Colonic mucosa (tissue), 4 donors: ENCODE measurements at regions not wholly inside any gene's neighbourhood (a gene's known extent, or its start where the extent isn't known, plus 50 kb on each side); places are given as distances from the start of the nearest gene placed in this dataset.
"Not testable (repeated sequence)": the region's sequence is repeated elsewhere in the genome, so short reads cannot be mapped to it uniquely, and the experiment has no call there.

Experiments
- DNase-seq: peaks from one replicate; pipeline ENCODE4 v3.0.0-alpha.2; 2020
- H3K27ac ChIP-seq: fragments of 200-600 bp; one replicate; pipeline ENCODE4 v1.8.0; 2021
- H3K27me3 ChIP-seq: fragments of 200-600 bp; one replicate; pipeline ENCODE4 v1.8.0; 2021
- H3K36me3 ChIP-seq: fragments of 200-600 bp; one replicate; pipeline ENCODE4 v1.8.0; 2021
- H3K4me1 ChIP-seq: fragments of 200-600 bp; one replicate; pipeline ENCODE4 v1.8.0; 2021; ENCODE audit warnings: mild to moderate bottlenecking
- H3K4me3 ChIP-seq: fragments of 200-600 bp; one replicate; pipeline ENCODE4 v1.8.0; 2021
- H3K9ac ChIP-seq, 2 donors: one replicate each; pipeline ENCODE4 v1.7.0; 2013; ENCODE audit warnings: control low read depth in 2 of 2, low read depth in 2 of 2, low read length in 2 of 2
- H3K9me3 ChIP-seq: fragments of 200-600 bp; one replicate; pipeline ENCODE4 v1.8.0; 2021
- CTCF ChIP-seq: fragments of 200-600 bp; IDR thresholded peaks from one replicate; pipeline ENCODE4 v1.8.0; 2022; ENCODE audit warnings: antibody characterized with exemption, mild to moderate bottlenecking
- intact Hi-C: fragments of 100-400 bp; cut with DNase I; formaldehyde crosslinking; loops from one replicate; pipeline ENCODE4 v1.14.1; 2022
- donor health status: healthy.
- donor health status: DM: no; HTN: no; CAD: no.
- donor health status: DM: no; HTN: no; CAD: no.

- Histone ChIP-seq H3K9ac (no peak overlapping the region), H3K4me3 (no peak overlapping the region), H3K27me3 (no peaks in the 10 kb centered on the region), H3K27ac (no peak overlapping the region), H3K36me3 (no peaks in the 10 kb centered on the region), H3K4me1 (no peaks in the 10 kb centered on the region), H3K9me3 (no peaks in the 10 kb centered on the region)
- intact Hi-C loops: no loop called here
- DNase-seq: peak; percentile 24
- TF ChIP-seq CTCF: no peak
These were observed 515.7 kb upstream of the ATXN7L3B start for GRCh38 chr12:74021937-74022336.

GRCh38 chr12:74031045-74031444, 506.6 kb upstream of the ATXN7L3B start:
- TF ChIP-seq CTCF: no peak

GRCh38 chr12:74033531-74033930, 504.1 kb upstream of the ATXN7L3B start:
- intact Hi-C loops: no loop called here
- Histone ChIP-seq H3K36me3 (no peaks in the 10 kb centered on the region), H3K4me1 (no peaks in the 10 kb centered on the region), H3K4me3 (no peak overlapping the region), H3K27me3 (no peaks in the 10 kb centered on the region), H3K9ac (no peak overlapping the region), H3K9me3 (no peaks in the 10 kb centered on the region), H3K27ac (no peak overlapping the region)
- DNase-seq: no peak
- no peak for TF ChIP-seq CTCF

More at GRCh38 chr12:74031045-74031444, 506.6 kb upstream of the ATXN7L3B start:
- no peak for DNase-seq
- H3K27ac ChIP-seq: no peak overlapping the region
- no peaks in the 10 kb centered on the region for H3K36me3 ChIP-seq
- no peaks in the 10 kb centered on the region for H3K9me3 ChIP-seq
- no peaks in the 10 kb centered on the region for H3K4me1 ChIP-seq
- H3K4me3 ChIP-seq: no peak overlapping the region
- H3K27me3 ChIP-seq: no peaks in the 10 kb centered on the region
- H3K9ac ChIP-seq: no peak overlapping the region
- intact Hi-C loops: no loop called here

- H3K4me3 ChIP-seq, H3K27me3 ChIP-seq, H3K36me3 ChIP-seq, intact Hi-C loops, H3K9me3 ChIP-seq, H3K4me1 ChIP-seq, DNase-seq, H3K27ac ChIP-seq, H3K9ac ChIP-seq: not testable (repeated sequence)
These were observed 498.5 kb upstream of the ATXN7L3B start for GRCh38 chr12:74039138-74039537.

GRCh38 chr12:74043343-74043742, 494.3 kb upstream of the ATXN7L3B start:
- H3K27ac ChIP-seq: no peak overlapping the region
- no peak for DNase-seq
- TF ChIP-seq CTCF: no peak
- H3K9ac ChIP-seq: no peak overlapping the region
- no peaks in the 10 kb centered on the region for H3K4me1 ChIP-seq
- H3K27me3 ChIP-seq: no peaks in the 10 kb centered on the region
- H3K36me3 ChIP-seq: no peaks in the 10 kb centered on the region
- H3K9me3 ChIP-seq: no peaks in the 10 kb centered on the region
- no peak overlapping the region for H3K4me3 ChIP-seq
- intact Hi-C loops: no loop called here

GRCh38 chr12:74049348-74049747, 488.3 kb upstream of the ATXN7L3B start:
- H3K27me3 ChIP-seq: no peaks in the 10 kb centered on the region
- H3K9ac ChIP-seq: no peak overlapping the region
- no peak overlapping the region for H3K4me3 ChIP-seq
- no peaks in the 10 kb centered on the region for H3K4me1 ChIP-seq
- no peak overlapping the region for H3K27ac ChIP-seq
- no peaks in the 10 kb centered on the region for H3K36me3 ChIP-seq
- no peak for DNase-seq
- H3K9me3 ChIP-seq: no peaks in the 10 kb centered on the region
- intact Hi-C loops: no loop called here
- no peak for TF ChIP-seq CTCF
